HG03354 (cell line): ENCODE measurements at regions not wholly inside any gene's neighbourhood (a gene's known extent, or its start where the extent isn't known, plus 50 kb on each side); places are given as distances from the start of the nearest gene placed in this dataset.

Source experiments
- ATAC-seq: cut with Tn5 transposase; IDR thresholded peaks from one replicate; pipeline ENCODE4 v1.9.1; 2021; ENCODE audit warnings: mild to moderate bottlenecking; ENCODE audit not compliant: unreplicated experiment, poor library complexity, severe bottlenecking

DNA sequence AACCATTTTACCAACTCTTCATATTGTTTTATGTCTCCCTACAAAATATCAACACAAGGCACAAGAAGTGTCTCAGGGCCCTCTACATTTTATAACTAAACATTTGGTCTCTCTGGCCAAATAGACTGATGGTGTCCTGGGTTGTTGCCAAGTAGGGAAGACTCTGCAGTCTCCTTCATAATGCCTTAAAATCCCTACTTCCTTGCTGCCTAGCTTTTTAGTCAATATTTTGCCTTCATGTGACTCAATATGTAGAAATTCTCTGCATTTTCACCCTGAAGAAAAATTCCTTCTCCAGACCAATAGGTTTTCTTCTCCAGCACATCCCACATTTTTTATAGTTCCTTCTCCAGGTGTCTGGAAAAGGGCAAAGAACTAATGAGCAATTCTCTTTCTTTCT, 72.6 kb upstream of the IPO9 start:
- no peak for ATAC-seq

DNA sequence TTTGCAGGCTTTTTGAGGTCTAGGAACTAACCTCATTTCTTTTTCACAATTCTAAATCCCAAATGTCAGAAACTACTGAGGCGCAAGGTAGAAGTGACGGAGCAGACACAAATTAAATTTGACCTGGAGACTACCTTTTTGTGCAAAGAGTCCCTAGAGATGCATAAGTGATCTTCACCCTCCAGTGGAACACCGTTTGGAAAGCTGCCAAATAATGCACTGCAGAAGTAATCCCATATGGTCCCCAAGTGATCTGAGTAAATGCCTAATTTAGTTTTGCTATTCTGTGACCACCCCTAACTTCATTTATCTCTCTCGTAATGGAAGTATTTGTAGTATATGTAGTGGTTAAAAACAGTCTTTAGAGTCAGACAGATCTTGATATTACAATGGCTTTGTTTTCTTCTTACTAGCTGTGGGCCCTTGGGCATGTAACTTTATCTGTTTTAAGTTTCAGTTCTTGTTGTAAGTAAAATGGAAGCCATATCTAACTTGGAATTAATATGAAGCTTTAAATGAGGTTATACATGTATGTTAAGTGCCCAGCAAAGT, 70.4 kb upstream of the IPO9 start:
- ATAC-seq = no peak

DNA sequence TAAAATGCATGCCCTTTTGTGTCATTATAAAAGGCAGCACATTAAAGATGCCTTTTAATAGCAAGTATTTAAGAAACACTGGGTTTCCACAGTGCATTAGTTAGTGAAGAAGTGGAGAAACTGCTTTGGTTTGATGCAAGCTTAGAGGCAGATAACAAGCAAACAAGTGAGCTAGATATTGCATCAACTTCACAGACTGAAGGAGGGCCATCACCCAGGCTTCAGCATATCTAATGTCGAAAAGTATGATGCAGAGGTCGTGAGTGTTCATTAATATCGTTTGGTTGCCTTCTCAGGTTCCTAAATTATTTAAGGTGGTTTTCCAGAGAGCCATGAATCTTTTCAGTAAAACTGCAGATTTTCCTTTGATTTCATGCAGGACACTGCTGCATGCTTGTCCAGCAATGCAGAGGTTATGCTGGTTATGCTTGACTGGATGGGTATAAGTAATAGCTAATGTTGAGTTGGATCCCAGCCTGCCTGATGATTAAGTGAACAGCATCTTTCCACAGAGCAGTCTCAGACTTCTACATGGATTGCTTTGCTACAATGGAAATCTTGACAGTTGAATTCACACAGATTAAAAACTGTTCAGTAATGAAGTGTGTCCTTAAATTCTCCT, 69.7 kb upstream of the IPO9 start:
- ATAC-seq = no peak

DNA sequence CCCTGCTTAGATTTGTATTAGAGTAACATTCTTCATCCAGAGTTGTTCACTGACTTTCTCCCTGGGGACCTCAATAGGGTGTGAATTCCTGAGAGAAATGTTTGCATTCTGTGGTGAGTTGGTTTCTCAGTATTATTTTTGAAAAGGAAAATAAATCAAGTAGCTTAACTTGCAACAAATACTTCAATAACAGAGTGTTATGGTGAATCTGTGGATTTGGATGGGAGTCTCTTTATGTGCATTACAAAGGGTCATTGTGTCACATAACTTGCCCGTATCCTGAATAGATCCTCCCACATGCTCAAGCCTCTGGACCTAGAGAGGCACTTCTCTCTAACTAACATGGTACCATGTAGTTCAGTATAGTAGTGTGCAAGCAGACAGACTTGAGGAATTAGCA, 68.4 kb upstream of the IPO9 start:
- no peak for ATAC-seq

DNA sequence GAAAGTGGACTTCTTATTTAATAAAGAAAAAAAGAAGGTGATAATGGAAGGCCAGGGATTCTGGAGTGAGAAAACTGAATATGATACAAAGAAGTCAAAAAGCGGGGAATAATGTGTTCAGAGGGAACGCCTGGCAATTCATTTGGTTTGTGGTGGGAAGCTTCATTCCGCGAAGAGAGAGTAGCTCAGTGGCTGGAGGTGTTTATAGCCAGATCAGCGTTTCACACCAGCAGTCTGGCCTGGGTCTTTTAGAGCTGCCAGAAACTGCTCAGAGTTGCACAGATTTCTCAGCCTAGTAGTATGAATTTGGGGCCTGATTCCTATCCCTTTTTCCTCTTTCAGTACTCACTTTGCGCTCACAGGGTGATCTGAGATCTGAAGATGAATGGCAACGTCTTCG, 67.8 kb upstream of the IPO9 start:
- ATAC-seq = no peak

DNA sequence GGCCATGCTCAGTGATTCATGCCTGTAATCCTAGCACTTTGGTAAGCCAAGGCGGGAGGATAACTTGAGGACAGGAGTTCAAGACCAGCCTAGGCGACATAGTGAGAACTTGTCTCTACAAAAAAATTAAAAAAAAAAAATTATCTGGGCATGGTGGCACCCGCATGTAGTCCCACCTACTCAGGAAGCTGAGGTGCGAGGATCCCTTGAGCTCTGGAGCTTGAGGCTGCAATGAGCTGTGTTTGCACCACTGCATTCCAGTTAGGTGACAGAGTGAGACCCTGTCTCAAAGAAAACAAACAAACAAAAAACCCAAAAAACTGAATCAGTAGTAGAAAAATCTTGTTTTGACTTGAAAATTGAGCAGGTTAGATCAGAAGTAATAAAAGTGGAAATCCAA, 67.1 kb upstream of the IPO9 start:
- ATAC-seq = no peak

DNA sequence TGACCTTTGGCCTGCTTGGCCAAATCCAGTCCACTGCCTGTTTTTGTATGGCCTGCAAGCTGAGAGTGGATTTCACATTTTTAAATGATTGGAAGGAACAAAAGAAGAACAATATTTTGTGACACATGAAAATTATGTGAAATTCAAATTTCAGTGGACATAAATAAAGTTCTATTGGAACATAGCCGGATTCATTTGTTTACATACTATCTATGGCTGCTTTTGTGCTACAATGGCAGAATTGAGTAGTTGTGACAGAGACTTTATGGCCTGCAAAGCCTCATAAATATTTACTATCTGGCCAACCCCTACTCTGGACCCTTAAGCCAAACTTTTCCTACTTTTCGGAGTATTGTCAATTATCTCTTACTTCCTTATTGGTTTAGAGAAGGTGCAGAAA, 66.6 kb upstream of the IPO9 start:
- no peak for ATAC-seq

DNA sequence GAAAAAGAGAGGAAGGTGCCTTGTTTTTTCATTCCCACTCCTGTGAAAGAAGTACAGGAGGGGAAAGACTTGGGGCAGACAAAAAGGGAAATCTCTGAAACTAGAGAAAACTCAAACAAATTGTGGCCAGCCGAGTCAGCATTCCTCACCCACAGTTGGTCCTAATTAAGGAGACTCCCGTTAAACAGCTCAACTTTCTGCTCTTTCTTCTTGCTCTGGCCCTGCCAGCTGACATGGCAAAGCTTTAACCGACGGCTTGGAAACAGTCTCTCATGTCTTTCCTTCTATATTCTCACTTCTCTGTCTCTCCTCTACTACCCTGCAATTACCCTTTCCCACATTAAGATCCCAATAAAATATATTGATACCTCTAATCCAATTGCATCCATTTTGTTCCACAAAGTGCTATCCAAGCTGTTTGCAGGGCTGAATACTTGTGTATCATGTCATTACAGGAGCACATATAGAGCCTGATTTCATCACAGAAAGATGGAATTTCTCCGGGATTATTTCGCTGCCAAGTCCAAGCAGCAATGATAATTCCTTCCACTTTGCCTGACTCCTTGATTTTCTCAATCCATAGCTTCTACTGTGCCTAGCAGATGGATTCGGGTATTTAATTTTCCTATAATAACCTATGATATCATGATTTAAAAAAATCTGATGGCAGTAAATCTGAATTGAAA, 65.4 kb upstream of the IPO9 start:
- no peak for ATAC-seq

DNA sequence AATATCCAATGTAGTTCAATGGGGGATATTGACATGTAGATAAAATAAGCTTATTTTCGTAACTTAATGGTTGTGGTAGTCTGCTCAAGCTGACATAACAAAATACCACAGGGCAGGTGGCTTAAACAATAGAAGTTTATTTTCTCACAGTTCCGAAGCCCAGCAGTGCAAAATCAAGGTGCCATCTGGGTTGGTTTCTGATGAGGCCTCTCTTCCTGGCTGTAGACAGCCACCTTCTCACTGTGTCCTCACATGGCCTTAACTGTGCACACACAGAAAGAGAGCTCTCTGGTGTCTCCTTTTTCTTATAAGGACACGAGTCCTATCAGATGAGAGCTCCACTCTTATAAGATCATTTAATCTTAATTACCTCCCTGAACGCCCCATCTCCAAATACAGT, 64.8 kb upstream of the IPO9 start:
- no peak for ATAC-seq

DNA sequence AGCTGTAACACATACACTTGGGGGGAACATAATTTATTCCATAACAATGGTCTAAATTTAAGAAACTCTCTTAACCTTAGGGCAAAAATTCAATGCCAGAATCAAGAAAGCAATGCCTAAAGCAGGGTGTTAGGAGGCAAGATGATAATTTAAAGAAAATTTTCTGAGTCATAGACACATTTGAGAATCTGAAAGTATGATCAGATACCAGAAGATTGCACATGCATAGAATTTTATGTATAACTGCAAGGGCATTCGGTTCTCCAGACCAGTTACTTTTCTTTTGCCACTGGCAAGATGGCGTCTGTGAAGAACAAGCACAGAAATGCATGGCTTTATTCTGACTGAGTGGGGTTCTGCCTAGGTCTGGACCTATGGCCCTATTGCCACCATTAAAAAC, 64.4 kb upstream of the IPO9 start:
- ATAC-seq = no peak

DNA sequence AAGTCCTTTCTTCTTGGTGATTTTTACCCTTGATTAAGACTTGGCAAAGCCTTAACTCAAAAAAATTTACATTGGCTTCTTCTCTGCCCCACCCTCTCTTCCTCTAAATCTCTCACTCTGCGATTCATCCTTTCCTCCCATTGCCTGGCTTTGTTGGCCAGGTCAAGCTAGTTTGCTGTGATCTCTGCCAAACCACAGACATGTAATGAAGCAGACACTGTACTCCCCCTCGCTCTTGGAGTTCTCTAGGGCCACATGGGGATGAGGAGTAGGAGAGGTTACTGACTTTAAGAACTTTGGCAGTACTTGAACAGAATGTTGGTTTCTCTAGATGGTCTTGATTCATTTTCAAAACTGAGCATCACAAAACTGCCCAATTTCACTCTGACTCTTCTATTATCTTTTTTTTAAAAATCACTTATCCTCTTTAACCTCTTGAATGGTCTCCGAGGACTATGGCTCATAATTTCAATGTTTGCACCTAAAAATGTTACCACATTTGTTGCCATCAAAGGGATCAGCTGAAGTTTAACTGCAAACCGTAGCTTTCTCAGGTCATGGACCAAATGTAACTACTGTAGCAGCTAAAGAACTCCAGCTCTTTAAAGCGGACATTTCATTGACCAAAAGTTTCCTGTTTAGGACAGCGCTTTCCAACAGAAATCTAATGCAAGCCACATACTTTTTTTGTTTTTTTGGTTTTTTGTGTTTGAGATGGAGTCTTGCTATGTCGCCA, 62.7 kb upstream of the IPO9 start:
- ATAC-seq = no peak

DNA sequence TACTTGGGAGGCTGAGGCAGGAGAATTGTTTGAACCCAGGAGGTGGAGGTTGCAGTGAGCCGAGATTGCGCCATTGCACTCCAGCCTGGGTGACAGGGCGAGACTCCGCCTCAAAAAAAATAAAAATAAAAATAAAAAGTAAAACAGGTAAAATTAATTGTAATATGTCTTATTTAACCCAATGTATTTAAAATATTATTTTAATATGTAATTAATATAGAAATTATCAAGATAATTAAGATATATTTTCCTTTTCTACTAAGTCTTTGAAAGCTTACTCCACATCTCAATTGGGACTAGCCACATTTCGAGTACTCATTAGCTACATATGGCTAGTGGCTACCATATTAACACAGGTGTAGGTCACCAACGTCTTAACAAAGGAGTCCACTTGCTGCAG, 61.6 kb upstream of the IPO9 start:
- ATAC-seq = no peak

DNA sequence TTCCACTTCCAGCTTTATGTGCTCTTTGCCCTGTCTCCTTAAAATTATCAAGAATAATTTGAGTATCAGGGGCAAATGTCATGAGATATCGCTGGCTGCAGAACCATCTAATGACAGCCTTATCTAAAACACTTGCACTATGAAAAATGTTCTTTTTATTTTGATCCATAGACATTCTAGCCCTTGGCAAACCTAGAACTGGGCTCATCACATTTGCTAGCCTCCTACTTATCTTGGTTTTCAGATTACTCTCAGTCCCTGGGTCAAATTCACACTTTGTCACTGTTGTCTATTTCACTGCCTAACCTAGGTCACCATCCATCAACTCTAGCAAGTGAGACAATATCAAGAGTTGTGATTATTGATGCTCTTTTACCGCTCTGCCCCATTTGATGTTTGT, 59.9 kb upstream of the IPO9 start:
- ATAC-seq = no peak

DNA sequence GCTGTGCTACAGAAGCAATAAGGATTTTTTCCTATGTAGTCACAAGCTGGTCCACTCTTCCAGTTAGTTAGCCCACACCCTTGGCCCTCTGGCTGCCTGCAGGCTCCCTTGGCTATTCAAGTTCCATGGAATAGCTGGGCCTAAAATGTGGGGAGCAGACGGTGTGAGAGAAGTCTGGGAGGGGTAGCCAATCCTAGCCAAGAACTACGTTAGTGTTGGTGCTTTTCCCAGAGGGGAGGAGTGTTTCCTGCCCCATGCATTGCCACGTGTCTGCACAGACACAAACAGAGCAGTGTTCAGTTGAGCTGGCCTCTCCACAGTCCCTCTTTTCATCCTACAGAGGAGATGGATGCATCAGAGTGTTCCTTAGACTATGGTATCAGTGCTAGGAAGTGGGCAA, 59.0 kb upstream of the IPO9 start:
- ATAC-seq = no peak

DNA sequence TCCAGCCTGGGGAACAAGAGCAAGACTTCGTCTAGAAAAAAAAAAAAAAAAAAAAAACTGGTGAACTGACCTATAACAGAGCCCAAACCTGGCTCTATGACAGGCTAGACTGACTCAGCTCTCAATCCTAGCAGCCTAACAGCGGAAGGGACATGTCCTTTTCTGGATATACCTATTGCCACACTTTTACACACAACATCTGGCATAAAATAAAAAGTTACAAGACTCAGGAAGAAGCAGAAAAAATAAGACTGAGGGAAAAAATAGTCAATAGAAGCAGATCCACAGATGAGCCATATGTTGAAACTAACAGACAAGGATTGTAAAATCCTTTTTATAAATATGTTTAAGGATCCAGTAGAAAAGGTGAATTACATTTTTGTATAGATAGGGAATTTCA, 57.5 kb upstream of the IPO9 start:
- ATAC-seq = no peak

DNA sequence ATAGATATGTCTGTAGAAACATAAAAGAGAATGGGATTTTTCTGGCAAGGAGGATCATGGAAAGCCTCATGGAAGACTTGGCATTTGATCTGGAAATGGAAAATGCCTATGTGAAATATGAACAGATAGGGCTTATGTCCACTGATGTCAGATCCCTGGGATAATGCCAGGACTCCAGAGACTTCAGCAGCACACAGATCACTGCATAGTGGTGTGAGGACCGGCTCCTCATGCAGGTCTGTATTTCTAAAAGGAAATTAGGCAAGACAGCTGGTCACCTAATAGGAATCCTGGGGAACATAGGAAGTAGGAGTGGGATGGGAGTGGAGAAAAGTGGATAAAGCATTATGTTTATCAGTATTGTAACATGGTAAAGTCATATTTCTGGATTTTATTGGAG, 56.8 kb upstream of the IPO9 start:
- no peak for ATAC-seq

DNA sequence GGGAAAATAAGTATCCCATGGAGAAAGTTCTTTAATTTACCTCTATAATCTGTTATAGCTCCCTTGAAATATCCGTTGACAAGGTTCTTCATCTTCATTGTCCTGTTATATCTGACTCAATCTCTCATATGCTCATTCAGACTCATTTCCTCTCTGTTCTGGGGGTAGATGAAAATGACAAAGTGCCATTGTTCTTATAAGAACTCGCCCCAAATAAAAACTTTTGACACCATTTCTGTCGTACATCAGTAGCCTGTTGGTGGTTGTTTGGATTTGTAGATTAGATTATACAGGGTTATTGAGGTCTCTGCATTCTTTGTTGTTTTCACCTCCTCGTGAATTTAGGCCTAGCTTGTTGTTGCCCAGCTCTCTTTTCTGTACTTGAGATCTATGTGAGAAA, 55.2 kb upstream of the IPO9 start:
- no peak for ATAC-seq

DNA sequence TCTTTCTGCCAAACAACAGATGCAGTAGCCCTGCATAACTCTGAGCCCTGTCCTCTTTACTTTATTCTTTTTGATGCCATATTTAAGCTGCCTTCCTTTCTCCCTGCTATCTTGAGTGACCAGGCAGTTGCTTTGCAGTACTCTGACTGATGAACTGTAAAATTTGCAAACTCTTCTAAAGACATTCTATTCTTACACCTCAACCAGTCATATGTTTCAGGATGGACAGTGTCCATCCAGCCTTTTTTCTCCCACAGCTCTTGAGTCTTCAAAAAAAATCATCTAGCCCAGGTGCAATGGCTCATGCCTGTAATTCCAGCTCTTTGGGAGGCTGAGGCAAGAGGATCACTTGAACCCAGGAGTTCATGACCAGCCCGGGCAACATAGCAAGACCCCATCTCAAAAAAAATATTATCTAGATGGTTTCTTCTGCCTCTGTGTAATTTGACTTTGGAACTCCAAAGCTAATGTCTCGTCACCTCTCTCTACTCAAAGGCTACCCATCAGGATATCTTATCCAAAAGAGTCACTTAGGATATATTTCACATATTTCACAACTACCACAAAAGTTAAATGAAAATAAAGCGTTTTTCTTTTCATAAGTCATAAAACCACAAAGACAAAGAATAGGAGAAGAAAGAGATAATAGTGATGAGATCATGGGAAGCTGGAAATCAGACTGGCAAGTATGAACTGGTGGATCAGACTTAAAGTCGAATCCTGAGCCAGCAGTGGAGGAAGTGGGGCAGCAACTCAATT, 54.6 kb upstream of the IPO9 start:
- ATAC-seq = no peak

DNA sequence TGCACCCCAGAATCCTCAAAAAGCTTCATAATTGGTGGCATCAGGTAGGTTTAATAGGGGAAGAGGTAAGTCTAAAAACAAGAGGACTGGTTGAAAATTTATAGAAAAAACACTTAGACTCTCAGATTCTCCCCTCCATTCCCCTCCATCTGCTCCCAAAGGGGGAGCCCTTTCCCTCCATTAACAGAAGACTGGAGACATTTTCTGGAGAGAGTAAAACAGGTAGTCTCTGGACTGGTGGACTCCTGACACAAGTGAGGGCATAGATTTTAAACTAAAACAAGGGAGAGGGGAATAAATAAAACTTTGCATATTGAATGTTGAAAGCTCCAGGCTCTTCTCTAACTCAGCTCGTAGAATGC, 54.0 kb upstream of the IPO9 start:
- ATAC-seq = no peak

DNA sequence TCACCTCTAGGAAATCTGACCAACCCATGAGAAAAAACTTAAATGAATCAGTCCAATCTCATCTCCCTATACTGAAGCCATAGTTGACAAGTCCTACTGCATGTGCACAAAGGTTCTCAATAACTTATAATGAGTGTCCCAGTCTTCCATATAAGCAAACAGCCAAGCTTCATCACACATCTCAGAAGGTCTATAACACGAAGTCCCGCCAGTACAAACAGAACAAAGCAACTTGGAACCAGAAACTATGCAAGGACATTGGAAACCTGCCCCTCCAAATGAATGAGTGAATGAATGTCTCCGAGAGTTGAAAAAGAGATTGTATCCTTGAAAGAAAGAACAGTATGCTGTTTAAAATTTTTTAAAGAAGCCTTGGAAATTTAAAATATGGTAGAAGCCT, 53.6 kb upstream of the IPO9 start:
- ATAC-seq = no peak
